Dedifferentiated amniotic fluid mesenchymal stem cell (primary cell): ENCODE measurements at regions not wholly inside any gene's neighbourhood (a gene's known extent, or its start where the extent isn't known, plus 50 kb on each side); places are given as distances from the start of the nearest gene placed in this dataset.

Experiments used
- DNase-seq: peaks from one replicate; pipeline ENCODE4 v3.0.0-alpha.2; 2016; ENCODE audit errors: extremely low spot score

DNA sequence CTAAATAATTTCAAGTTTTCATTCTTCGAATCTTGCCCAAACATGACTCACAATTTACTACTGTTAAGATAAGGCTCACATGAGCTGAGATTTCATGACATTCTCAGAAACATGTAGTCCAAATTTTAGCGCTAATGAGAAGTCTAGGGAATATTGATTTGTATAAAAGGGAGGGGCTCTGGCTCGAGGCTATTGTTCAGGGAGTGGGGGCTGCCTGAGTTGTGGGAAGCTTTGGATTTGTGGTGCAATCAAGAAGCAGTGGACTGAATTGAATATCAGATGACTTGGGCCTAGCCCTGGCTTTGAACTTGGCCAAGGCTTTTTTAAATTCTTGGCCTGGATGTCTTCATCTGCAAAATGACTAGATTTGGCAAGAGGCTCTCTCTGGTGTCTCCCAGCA lies 674.9 kb upstream of the FANCL start:
- no peak for DNase-seq

DNA sequence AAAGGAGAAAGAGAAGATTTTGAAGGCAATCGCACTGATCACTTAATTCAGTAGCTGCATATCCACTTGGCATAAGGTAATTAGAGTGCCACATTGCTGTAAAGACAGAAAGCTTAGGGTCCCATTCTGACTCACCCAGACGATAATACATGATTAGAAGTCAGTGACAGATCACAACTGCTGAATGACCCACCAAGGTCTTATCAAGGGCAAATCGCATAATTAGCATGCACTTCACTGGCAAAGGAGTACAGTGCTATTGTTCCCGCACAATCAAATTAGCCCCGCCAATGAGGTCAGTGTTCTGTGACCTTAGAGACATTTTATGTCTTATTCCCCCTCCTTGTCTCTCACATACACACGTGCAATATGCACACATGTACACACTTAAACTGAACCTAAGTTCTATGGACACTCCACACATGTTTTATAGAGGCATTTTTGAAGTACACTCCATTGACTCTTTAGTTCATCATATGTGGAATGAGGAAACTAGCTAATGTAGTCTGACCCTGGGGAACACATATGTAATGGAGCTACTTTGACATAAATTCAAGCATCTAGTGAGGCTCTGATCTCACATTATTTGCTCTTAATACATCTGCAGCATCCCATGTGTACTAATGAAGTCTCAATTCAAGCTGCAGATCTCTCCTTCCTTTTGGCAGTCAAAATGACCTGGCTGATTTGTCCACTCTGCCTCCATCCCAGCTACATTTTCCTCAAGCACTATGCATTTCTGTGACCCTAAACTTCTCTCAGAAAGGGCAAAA lies 673.8 kb upstream of the FANCL start:
- no peak for DNase-seq

DNA sequence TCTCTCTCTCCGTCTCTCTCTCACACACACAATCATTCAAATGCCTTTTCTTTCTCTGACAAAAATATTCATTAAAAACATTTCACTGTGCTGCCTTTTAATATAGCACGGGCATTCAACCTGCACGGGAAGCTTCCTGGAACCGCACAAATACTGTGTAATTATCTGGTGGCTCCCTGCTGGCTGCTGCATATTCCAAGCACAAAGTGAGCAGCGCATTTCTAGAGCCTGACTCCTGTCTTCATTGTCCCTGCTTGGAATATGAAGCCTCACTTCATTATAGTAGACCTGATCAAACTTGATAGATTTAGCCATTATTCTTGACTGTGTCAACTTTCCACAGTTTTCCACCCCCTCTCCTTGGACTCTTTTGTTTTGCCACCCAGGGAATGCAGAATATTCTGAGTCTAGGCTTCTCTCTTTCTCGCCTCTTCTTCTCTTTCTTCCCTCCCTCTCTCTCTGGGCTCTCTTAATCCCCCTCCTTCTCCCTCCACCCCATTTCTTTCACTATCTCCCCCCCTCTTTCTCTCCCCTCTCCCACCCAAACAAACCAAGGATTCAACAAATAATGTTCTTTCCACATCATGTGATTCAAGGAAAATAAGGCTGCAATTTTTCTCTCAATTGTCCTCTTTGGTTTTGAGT lies 672.1 kb upstream of the FANCL start:
- DNase-seq = no peak

DNA sequence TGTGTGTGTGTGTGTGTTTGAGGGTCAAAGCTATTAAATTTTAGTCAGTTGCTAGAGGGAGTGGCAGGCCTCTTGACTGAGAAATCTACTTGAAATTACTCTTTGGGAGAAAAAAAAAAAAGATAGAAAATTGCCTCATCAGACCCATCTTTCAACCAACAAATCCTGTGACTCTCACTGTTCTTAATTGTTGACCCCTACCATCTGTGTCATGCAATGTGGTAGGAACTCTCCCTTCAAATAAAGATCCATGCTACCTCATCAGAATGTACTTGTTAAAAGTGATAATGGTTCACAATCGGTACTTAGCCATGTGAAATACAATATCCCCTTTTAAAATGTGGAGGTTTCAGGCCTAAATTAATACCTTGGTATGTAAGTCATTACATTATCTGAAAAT lies 670.8 kb upstream of the FANCL start:
- DNase-seq = no peak

DNA sequence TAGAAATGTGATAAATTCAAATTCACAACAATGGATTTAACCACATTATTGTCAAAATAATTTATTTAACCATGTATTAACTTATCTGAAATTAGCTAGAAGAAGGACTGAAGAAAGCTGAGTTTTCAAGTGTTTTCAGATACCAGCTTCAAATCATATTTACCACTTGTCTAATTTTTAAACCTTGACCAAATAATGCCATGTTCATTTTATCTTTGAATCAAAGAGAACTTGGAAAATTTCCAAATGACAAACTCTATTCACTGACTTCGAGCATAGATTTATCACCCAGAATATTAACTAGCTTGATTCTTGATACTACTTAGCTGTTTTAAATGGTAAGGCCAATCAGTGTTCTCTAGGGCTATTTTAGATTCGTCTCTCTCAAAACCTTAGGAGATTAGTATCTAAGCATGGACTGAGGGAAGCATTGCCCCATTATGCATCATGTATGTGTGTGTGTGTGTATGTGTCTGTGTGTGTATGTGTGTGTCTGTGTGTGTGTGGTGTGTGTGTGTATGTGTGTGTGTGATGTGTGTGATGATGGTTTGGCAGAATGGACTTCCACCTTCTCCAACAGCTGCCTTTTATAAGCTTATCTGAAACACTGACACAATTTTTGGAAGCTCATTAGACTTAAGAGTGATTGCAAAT lies 667.5 kb upstream of the FANCL start:
- DNase-seq = no peak

DNA sequence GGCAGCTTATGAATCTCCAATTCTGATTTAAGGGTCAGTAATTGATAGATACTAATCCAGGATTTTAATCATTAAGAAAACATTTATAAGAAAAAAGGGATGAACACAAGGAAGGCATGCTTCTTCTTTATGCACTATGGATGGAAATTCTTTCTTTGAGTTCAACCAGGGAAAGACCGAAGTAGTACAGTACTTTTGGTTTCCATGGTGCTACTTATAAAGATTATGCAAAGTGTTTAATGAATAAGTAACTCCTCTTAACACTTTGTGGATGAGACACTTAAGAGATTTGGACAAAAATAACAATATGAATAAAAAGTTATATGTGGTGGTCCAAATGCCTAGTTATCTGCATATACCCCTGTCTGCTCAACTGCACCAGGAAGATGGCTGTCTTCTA lies 666.5 kb upstream of the FANCL start:
- no peak for DNase-seq

DNA sequence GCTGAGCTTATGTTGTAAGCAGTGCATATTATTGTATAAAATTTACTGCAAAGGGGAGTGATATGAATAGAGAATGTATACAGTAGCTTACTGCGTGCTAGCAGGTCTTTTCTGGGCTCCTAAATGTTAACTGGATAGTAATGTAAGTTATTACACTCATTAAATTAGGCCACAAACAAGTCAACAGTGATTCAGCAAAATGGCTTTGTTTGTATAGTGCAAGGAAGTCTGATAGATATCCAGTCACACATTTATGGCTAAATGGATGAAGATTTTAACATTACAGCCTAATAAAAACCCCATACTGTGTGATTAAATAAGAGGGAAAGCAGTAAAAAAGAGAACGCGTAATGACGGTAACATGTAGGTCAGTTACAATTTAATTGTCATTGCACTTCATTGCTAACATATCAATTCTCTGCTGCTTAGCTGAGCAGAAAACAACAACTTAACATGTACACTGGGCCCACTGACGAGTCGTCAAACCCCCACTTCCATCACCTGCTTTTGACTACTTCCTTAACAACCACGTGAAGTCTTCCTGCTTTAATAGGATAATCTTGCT lies 665.0 kb upstream of the FANCL start:
- DNase-seq = no peak

DNA sequence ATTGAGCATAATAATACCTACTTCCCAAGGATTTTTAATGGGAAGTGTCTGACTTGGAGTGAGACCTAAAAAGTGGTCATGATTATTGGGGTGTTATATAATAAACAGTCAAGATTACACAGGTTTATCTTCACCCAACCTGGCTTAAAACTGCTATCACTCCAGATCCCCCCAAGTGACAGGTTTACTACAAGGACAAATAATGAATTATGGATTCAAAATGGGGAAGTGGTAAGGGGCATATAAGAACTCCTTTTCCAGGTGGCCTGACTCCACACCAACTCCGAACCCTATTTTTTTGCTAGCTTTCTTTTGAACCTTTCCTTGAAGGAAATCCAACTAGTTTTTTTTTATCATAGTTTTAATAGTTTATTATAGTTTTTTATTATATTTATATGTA lies 663.0 kb upstream of the FANCL start:
- no peak for DNase-seq

DNA sequence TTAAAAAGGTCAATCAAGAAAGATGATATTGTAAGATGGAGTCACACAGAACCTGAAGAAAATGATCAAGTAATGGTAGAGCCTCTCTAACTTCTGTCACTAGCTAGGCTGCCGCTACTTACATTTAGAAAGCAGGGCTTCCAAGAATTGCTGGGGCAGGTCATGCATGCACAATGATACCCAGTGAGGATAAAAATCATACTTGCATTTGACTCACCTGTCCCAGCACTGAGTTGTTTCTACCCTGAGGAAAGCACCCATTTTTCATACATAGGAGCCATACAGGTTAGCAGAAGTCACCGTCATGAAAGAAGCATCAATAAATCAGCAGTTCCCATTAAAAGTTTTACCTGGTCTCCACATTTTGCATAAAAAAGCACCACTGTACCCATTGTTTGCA lies 662.3 kb upstream of the FANCL start:
- no peak for DNase-seq

DNA sequence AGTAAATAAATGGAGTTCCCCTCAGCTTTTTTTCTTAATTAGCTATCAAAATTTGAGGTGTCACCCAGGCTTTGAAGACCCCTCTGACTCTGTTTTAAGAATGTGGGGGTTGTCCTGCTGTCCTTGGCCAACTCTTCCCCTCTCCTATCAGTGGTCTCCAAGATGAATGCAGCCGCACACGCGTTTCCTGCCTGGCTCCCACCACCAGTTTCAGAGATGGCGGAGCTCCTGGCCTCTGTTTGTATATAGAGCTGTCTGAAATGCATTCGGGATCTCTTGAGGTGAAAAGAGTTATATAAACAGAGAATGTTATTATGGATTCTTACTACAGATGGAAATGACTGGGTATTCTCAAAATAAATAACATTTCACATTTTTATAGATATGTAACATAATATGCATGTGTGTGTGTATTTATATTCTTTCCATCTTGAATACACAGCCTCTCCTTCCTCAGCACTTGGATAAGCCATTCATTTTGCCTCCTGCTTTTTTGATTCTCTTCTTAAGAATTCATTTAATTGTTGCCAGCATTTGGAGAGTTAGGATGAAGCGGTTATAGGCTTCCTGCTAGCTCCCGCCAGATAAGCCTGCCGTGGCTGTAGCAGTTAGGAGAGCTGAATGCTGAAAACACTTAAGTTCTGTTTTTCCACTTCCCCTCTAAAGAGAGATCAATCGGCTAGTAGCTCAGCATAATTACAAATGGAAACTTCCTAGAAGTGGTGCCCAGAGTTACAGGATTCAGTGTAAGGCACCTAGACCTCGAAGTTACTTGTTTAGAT lies 659.3 kb upstream of the FANCL start:
- DNase-seq = no peak

DNA sequence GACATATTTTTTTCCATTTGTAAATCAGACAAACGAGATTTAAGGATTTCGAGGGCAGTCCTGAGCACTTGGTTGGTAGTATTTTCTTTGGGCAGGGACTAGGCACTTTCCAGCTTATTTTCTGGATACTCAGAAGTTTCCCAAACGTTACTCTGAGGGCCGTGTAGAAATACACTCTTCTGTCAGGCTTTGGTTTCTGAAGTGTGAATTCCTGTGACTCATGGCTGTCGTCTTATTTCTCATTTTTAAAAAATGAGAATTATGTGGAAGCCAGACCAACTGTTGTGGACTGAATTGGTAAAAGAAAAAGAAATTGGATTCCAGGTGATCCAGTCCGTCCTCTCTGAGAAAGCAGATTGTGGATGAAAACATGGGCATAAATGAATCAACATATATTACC lies 658.6 kb upstream of the FANCL start:
- no peak for DNase-seq

DNA sequence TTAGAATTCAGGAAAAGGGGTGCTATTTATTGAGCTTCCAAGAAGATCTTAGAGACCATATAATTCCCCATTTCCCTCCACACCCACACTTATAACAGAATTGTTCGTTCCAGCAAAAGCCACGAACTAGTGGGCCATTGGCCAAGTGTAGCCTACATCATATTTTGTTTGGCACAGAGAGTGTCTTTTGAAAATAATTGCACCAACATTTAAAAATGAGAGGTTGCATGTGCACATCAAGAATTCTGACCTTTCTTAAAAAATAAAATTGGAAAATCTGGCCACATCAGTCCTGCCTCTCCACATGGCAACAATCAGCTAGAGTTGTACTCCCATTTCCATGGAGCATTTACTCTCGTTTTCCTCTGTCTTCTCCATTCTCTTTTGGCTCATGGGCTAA lies 655.5 kb upstream of the FANCL start:
- DNase-seq = peak; percentile 22

DNA sequence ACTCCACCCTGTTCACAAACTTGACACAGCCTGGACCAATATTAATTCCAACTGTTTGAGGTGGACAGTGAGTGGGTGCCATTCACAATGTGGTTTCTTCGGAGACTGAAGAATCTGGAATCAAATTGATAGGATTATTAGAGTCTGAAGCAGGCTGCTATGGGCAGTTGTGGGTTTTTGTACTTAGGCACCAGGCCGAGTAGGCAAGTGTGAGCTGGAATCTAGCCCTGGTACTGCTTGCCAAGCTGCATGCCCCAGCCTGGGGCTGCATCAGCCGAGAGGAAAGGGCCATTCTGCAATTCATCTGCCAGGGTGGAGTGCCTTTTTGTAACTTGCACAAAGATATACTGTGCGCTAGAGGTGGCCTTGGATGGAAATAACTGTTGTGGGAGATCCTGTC lies 654.7 kb upstream of the FANCL start:
- DNase-seq = no peak

DNA sequence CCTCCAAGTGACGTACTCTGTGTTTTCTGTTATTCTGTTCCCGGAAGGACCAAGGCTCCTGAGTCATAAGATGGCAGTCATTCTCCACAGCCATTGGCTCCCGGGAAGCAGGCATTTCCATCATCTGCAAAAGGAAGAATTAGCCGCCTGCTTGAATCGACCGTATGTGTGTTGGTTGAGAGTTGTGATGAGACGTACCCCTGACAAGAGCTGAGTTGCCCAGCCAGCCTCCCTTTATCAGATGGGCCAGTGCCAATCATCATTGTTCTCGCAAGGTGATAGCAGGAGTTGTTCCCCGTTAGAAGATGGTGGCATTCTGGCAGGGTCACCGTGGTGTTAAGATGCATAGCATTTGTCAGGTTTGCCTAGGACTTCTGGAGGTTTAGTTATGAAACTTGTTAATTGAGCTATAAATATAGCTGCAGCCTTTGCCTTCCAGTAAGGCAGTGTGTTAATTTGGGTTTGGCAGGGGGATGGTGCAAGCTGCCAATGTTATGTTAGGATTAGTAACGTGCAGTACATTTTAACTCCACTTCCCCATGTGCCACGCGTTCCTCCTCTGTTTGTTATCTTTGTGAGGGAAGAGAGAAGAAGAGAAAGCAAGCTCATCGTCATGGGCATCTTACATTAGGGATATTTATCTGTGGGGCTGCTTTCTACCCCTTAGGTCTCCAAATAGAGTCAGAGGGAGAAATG lies 652.7 kb upstream of the FANCL start:
- DNase-seq = no peak

DNA sequence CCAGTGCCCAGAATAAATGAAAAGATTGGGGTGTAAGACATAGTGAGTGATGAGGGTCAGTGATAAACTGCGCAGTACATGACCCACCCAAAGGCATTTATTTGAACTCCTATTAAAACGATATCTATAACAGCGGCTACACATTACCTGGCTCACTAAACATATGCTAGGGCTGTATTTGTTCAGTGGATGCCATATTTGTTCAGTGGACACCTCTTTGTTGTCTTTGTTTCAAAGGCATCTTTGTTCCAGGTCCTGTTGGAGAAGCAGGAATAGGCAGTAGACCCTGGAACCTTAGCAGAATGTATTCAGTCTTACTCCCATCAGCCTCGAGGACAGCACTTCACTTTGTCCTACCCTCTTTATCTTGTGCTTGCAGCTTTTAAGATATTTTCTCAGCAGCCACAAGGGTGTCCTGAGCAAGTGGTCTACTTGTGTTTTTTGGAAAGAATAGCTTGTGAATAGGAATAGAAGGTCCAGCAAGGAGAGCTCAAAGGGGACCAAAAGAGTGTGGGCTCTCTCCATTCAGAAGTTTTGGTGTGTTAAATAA lies 650.8 kb upstream of the FANCL start:
- DNase-seq = no peak

DNA sequence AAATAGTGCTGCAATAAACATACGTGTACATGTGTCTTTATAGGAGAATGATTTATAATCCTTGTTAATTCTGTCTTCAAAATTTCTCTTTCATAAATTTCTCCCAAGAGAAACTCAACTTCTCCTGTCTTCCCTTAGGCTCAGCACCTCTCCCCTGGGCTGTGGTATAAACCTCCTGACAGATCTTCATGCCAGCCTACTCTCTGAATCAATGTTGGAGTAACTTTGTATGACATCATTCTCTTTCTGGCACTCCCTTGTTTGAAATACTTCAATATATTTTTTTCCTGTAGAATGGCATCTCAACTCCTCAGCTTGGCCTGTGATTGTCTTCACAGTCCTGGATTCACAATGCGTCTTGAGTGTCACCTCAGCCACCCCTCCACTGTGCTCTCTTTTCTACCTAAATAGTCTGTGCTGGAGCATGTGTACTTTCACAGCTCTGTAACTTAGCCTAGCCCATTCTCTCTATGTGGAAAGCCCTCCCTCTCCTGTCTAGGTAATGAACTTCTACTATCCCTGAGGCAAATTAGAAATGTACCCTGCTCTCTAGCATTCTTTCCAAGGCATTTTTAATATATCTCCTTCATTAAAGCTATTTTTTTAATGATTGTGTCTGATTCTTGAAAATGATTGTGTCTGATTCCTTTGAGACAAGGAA lies 649.9 kb upstream of the FANCL start:
- no peak for DNase-seq

DNA sequence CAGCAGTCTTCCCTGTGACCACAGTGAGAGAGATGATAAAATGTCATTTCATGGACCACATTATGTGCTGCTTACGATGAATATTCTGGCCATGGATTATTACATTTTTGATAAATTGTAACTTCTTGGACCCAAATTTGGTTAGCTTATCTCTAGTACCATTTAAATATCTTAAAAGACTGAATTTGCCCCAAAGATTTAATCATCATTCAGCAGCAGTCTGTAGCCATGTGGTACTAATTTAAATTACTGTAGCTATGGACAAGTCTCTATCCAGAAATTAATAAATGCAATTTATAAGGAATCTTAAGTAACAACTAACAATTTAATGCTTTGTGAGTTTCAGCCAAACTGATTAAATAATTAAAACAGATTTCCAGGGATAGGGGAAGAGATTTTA lies 644.9 kb upstream of the FANCL start:
- DNase-seq = no peak

DNA sequence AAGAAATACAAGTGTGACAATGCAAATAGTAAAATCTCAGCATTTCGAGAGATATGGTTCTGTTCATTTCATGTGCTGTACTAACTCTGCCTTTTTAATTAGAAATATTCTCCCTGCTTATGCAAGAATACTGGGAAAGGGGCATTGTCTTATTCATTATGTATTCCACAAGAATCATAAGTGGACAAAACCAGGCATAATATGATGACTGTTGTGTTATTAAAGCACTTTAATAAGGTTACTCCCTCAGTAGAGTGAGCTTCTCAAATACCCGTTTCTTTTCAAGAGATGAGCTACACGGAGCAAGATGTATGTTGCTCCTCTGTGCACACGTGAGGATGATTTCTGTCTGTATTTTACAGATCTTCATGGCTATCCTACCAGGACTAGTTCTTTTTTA lies 638.7 kb upstream of the FANCL start:
- DNase-seq = no peak

DNA sequence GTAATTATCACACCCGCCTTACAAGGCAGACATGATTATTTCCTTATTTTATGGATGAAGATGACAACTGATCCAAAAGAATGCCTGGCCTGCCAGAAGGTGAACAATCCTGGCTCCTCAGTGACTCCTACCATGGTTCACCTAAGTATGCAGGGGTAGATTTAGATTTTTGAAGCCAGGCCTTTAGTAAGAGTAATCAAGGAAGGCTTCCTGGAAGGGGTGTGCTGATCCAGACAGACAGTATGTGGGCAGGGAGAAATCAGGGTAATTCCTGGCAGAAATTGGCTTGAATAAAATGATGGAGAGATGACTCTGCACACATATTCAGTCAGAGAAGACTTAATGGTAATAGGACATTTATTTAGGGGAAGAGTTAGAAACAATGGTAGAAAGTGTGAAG lies 637.7 kb upstream of the FANCL start:
- no peak for DNase-seq

DNA sequence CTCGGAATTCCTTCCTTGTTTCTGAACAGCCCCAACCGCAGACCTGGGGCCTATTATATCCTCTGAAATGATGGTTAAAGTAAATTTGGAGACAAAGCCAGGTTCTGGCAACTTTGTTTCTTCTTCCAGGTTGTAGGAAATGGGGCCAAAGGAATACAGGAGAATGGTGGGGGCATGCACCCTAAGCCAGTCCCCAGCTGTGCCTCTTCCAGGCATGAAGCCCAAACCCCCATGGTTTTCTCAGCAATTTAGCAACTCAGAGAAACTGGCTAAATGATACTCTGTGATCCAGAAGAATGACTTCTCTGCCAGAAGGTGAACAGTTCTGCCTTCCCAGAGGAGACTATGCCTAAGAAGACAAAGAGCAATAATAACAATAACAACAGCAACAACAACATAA lies 635.0 kb upstream of the FANCL start:
- no peak for DNase-seq

DNA sequence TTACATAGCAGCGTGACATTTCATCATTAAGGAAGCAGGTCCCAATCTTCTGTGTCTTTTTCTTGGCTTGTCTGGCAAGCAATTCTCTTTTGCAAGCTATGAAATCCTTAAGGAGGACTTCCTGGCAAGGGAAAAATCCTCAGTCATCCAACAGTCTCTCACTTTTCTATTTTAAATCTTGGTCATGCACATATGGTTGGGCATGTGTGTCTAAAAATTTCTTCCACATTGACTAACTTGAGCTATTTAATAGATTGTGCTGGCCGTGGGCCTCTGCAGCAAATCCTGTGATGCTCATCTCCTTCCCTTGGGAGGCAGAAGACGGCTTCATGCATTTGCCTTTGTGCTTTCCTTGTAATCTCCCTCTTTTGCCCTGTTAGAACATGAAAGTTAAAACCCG lies 634.3 kb upstream of the FANCL start:
- DNase-seq = no peak
